Retinal pigment epithelial cell (primary cell): ENCODE measurements at regions not wholly inside any gene's neighbourhood (a gene's known extent, or its start where the extent isn't known, plus 50 kb on each side); places are given as distances from the start of the nearest gene placed in this dataset.

Experiments
- DNase-seq: peaks from one replicate; pipeline ENCODE4 v3.0.0-alpha.2; 2010; ENCODE audit warnings: low read depth
- H3K4me3 ChIP-seq: 2 replicates; pipeline ENCODE4 v1.5.1; 2011; ENCODE audit warnings: mild to moderate bottlenecking, low read length, control low read depth, moderate library complexity
- CTCF ChIP-seq: conservative IDR thresholded peaks from 2 replicates; pipeline ENCODE4 v1.5.1; 2011; ENCODE audit warnings: low read depth, low read length, control low read depth, inconsistent platforms

- no peak for DNase-seq
- TF ChIP-seq CTCF: no peak
- H3K4me3 ChIP-seq: no peak overlapping the region
Measured at GRCh38 chr6:165110860-165111259, 198.5 kb downstream of the C6orf118 start.

- DNase-seq: no peak
- no peak overlapping the region for H3K4me3 ChIP-seq
- TF ChIP-seq CTCF: no peak
Measured at GRCh38 chr6:165109011-165109410, 200.4 kb downstream of the C6orf118 start.

GRCh38 chr6:165106261-165106660 is 203.1 kb downstream of the C6orf118 start:
- no peak for TF ChIP-seq CTCF
- DNase-seq: no peak
- no peak overlapping the region for H3K4me3 ChIP-seq

- no peak overlapping the region for H3K4me3 ChIP-seq
- TF ChIP-seq CTCF: peak; percentile 18
- DNase-seq: no peak
Measured at GRCh38 chr6:165098165-165098564, 211.2 kb downstream of the C6orf118 start.

GRCh38 chr6:165096868-165097267 is 212.5 kb downstream of the C6orf118 start:
- H3K4me3 ChIP-seq: no peak overlapping the region
- TF ChIP-seq CTCF: no peak
- DNase-seq: no peak

- DNase-seq: no peak
- TF ChIP-seq CTCF: no peak
- no peak overlapping the region for H3K4me3 ChIP-seq
Measured at GRCh38 chr6:165096209-165096608, 213.2 kb downstream of the C6orf118 start.

- H3K4me3 ChIP-seq: no peak overlapping the region
- no peak for TF ChIP-seq CTCF
- DNase-seq: no peak
Measured at GRCh38 chr6:165092881-165093595, 216.4 kb downstream of the C6orf118 start.
